Globus pallidus (tissue), 1 donor: ENCODE measurements at regions not wholly inside any gene's neighbourhood (a gene's known extent, or its start where the extent isn't known, plus 50 kb on each side); places are given as distances from the start of the nearest gene placed in this dataset.

Experiments
- DNase-seq: peaks from one replicate; pipeline ENCODE4 v3.0.0-alpha.2; 2015; ENCODE audit warnings: low spot score

- DNase-seq, result no peak
Observed at GRCh38 chr3:13173186-13173585, 100.0 kb upstream of the IQSEC1 start.

- DNase-seq, result no peak
Observed at GRCh38 chr3:13172644-13173013, 99.4 kb upstream of the IQSEC1 start.

DNA sequence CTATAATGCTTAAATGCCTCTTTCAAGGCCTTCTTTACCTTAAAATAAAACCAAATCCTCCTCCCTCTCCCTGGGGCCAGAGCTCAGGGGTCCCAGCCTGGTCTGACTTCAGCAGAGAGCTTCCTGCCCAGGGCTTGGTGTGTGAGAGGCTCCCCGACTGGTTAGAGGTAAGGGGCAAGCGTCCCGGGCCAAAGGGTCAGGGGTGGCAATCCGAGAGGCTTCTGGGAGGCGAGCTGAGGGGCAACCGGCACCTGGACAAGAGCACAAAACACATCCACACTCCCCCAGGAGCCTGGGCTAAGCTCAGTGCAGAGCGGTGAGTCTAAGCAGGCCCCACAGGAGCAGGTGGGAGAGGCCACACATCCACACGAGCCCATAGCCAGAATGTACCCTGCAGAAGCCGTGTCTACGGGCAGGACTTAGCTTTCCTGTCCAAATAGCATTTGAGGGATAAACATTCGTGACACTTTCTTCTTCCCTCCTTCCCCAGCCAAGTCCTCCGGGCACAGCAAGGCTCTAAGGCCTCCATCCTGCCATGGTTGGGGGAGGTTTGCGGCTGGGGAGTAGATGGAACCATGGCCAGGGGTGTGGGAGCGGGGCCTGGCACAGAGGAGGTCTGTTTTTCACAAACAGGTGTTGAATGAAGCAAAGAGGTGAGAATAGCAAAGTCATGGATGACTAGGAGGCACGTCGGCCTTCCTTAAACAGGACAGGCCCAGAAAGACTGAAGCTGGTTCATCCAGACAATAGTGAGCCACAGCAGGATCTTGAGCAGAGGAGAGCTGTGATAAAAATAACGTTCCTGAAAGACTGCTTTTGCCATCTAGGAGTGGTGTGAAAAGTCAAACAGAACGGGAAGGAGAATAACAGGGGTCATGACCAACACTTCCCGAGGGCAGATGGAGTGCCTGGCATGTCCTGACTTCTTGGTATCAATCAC is 98.7 kb upstream of the IQSEC1 start:
- no peak for DNase-seq

GRCh38 chr3:13170317-13170716 is 97.1 kb upstream of the IQSEC1 start:
- no peak for DNase-seq

DNA sequence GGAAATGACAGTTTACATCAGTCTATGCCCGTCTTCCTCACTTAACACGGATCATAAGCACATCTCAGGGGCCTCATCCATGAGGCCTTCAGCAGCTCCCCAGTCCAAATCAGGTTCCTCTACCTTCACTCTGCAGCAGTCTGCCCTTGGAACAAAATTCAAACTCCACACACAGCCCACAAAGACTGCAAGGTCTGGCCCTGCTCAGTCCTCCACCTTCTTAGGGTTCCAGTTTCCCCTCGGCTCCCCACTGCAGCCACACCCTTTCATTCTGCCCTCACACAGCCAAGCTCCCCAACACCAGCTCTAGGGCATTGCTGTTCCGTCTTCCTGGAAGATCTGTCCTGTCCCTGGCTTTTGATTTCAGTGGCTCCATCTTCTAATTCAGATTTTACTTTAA is 95.2 kb upstream of the IQSEC1 start:
- no peak for DNase-seq

GRCh38 chr3:13167829-13168228 is 94.6 kb upstream of the IQSEC1 start:
- DNase-seq, result no peak

- DNase-seq, result no peak
Observed at GRCh38 chr3:13167064-13167743, 94.0 kb upstream of the IQSEC1 start.

DNA sequence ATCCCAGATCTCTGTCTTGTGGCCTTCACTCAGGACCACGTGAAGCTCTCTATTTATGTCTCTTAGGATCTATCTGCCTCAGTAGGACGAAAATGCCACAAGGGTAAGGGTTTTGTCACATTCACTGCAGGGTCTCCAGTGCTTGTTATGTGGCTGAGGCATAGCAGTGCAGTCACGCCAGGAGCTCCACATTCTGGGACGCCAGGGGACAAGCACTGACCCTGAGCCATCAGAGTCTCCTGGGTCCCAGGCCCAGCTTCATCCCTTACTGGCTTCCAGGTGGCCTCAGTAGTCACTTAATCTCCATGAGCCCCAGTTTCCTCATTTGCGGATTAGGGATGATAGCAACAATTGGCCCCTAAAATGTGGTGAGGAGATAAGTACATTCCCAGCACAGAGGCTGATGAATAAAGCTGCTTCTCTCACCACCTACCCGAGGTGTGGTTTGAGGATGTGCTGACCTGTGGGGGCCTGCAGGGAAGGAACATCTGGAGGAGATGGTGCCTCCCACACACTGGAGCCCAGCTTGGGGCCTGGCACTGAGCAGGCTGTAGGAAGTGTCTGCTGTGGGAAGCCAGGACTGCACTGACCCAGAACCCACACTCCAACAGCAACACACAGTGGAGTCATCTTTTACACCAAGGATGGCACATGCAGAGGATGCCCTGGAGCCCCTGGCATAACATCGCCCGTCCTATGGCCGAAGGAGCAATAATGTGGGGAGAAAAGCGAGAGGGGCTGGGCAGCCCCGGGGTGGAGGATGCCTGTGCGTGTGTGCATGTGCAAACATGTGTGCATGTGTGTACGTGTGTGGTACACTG is 93.2 kb upstream of the IQSEC1 start:
- DNase-seq, result no peak

- DNase-seq, result no peak
Observed at GRCh38 chr3:13165576-13165975, 92.3 kb upstream of the IQSEC1 start.

DNA sequence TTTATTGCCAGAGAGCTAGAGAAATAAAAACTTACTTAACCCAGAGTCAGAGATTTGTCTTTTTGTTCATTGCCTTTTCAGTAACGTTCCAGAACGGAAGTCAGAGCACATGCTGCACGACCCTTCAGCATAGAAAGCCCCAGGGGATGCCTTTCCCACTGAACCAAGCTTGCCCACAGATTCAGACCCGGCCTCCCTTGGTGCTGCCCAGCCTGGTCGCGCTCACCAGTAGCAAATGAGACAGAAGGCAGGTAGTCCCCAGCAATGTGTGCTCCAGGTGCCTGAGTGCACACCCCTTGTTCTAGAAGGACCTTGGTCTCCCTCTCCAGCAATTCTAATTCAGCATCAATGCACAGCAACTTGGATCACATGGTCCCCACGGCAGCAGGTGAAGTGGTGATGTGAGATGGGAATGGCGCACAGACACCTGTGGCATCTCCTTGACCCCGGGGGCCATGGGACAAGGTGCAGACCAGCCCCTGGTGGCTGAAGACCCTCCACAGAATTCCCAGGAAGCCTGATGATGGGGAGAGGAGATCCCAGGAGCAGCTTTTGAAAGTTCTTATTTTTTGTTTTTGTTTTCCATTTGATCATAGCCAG is 91.8 kb upstream of the IQSEC1 start:
- no peak for DNase-seq

DNA sequence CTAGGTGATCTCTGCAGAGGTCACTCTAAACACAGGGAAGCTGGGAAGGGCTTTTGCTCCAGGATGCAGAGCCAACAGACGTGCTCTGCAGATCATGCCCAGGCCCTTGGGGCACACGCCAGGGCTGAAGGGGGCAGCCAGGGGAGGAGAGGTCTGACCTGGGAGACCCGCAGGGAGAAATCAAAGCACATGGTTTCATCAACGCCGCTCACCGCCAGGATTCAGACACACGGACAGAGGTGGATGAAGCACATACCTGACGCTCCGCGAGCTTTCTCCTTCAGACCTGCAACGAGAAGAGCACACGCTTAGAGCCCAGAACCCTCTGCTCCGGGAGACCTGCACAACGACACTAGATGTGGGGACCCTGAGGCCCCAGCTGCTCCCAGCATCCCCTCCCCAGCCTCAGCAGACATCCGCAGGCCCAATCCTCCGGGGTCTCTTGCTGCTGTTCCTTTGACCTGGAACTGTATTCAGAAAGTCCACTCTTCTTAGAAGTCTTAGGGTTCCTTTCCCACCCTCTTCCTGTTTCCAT is 90.7 kb upstream of the IQSEC1 start:
- DNase-seq, result no peak

DNA sequence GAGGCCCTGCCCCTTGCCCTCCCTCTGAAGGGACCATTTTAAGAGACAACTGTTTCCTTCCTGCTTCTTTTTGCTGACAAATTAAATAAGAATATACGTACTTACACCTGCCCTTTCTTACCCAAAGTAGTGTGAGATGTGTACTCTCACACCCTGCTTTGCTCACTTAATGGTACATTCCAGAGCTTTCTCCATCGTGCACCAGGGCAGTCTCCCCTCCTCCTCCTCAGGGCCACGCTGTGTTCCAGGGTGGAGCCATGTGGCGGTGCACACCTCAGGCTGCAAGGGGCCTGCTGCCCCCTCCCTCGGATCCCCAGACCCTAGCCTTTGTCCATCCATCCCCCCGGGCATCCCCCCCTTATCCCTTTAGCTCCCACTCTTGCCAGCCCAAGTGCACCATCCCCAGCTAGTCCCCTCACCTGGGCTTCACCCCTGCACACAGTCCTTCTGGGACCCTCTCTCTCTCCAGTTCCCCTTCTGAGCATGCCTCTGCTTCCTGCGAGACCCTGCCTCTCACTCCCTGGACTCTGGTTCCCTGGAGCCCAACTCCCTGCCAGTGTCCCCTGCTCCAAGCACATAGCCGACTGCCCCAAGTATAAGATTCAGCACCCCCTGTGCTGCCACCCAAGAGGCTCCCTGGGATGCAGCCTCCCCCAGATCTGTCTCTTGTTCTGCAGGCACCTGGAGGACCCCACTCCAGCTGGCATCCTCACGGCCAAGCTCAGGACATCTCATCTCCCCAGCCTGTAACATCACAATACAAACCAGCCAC is 89.5 kb upstream of the IQSEC1 start:
- DNase-seq, result no peak

- no peak for DNase-seq
Observed at GRCh38 chr3:13161771-13162535, 88.7 kb upstream of the IQSEC1 start.

DNA sequence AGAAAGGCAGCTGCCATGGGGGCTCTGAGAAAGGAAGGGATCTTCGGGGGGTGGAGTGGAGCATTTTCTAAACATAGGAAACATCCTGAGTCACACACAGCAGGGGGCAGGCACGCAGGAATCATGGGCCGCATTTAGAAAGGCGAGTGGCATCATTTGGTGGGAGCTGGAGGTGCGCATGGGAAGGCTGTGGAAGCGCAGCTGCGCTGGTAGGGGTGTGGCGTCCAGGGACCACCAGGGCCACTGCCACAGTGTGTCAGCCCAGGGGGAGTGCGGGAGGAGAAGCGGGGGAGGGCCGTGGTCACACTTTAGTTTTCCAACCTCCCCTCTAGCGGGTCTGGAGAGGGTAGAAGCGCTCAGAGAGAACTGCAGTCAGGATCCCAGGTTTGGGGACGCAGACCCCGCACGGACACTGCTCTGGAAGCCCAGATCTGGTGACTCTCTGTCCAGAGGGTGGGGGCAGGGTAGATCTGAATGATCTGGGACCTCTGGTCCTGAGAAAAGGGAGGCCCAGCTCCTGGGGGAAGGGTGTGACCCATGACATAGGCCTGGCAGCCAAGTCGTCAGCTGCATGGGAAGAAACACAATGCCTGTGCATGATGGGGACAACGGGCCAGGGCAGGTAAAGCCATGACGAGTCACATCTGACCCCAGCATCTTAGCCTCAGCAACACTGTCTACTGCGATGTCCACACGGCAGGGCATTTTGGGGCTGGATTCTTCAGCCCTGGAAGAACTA is 88.0 kb upstream of the IQSEC1 start:
- DNase-seq, result no peak

DNA sequence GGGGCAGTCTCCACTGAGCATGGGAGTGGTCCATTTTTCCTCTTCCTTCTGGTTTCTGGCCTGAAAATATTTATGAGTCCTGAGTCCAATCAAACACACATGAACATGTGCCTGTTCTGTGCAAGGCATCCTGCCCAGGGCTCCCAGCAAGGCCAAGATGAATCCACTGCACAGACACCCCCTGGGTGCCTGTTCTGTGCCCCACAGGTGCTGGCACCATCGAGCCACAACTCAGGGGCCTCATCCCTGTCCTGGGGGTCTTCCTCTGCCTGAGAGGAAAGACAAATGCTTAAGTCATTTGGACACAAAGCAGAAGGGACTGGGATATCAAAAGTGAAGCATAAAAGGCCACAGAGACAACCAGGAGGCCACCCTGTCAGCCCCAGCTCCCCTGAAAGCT is 87.4 kb upstream of the IQSEC1 start:
- no peak for DNase-seq

GRCh38 chr3:13159890-13160289 is 86.7 kb upstream of the IQSEC1 start:
- DNase-seq, result no peak

- no peak for DNase-seq
Observed at GRCh38 chr3:13158871-13159270, 85.6 kb upstream of the IQSEC1 start.

DNA sequence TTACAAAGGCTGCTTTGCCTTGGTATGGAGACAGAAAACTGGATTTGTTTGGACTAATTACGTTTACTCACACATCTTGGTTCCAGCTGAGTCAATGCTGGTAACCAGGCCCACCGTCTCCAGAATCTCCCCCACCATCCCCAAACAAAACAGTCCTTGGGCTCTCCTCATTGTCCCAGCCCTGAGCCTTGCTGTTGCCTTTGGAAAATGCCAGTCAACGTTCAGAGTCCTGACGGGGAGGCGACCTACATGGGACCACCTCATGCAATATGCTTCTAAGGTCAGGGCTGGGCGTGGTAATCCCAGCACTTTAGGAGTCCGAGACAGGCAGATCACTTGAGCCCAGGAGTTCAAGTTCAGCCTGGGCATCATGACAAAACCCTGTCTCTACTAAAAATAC is 85.2 kb upstream of the IQSEC1 start:
- no peak for DNase-seq

DNA sequence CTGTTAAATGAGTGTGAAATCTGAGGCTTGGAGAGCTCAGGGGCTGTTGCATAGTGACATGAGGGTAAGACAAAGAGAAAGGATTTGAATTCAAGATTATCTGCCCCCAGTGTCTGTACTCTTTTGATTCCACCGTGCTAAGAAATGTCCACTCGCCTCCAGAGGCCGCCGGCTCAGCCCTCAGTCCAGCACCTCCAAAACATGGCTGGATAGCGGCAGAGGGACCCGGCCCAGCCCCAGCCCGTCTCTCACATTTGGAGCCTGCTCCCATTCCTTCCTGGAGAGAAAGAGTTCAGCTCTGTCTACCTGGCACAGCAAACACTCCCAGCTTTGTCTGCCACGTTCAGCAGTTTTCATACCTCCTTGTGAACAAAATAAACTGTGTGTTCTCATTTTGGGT is 84.8 kb upstream of the IQSEC1 start:
- no peak for DNase-seq
